ENCODE measurements at regions not wholly inside any gene's neighbourhood (a gene's known extent, or its start where the extent isn't known, plus 50 kb on each side); places are given as distances from the start of the nearest gene placed in this dataset.

GRCh38 chr10:8893102-8893501 lies 838.6 kb downstream of the GATA3 start:
- TF ChIP-seq GATA2 (IDR thresholded peaks at IDR 0.05; ENCODE audit: low read depth, low read length) = no peak

GRCh38 chr10:8894148-8894547 lies 839.7 kb downstream of the GATA3 start:
- TF ChIP-seq GATA3 (IDR thresholded peaks at IDR 0.05; ENCODE audit: low read depth, low read length) (no peak), GATA2 (IDR thresholded peaks at IDR 0.05; ENCODE audit: low read depth, low read length) (no peak)

GRCh38 chr10:8897769-8898168 lies 843.3 kb downstream of the GATA3 start:
- TF ChIP-seq GATA2 (IDR thresholded peaks at IDR 0.05; ENCODE audit: low read depth, low read length) (no peak), GATA3 (IDR thresholded peaks at IDR 0.05; ENCODE audit: low read depth, low read length) (no peak)

DNA sequence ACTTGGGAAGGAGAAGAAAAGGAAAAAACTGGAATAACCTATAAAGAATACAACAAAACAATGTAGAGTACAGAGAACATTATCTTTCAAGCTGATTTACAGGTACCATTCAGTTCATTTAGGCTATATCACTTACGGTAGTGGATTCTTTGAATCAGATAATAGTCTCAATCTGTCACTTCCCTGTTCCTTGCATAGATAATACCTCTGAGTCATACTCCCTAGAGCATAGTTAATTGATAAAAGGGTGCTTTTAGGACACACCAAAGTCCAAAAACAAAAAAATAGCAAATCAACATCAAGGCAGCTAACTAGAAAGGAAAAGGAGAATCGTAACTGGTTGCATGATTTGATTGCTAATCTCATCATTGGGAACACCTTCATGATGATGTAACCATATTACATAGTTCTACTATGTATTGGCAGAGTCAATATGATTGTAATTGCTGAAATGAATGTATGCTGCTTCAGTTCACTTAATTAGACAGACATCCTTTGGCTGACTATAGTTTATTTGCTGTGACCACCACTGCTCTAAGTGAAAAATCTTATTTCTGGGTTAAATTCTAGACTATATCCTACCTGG lies 844.4 kb downstream of the GATA3 start:
- TF ChIP-seq GATA2 (IDR thresholded peaks at IDR 0.05; ENCODE audit: low read depth, low read length) (no peak), GATA3 (IDR thresholded peaks at IDR 0.05; ENCODE audit: low read depth, low read length) (no peak)

DNA sequence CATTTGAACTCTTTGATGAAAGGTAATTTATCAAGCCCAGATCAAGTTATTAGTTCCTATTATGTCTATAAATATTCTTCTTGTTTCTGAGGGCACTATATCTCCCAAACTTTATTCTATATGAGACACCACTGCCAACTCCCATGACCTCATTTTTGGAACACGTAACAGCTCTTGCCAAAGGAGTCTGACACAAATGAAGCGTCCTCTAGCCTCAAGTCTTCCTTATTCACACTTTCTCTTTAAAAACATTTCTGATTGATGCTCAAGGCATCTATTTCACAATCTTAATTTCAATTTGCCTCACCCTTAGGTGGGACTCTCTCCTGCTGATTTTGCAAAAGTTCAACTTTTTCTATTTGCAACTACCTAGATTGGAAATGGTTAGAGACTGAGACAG lies 848.4 kb downstream of the GATA3 start:
- no peak for TF ChIP-seq GATA2 (IDR thresholded peaks at IDR 0.05; ENCODE audit: low read depth, low read length)
- no peak for TF ChIP-seq GATA3 (IDR thresholded peaks at IDR 0.05; ENCODE audit: low read depth, low read length)

DNA sequence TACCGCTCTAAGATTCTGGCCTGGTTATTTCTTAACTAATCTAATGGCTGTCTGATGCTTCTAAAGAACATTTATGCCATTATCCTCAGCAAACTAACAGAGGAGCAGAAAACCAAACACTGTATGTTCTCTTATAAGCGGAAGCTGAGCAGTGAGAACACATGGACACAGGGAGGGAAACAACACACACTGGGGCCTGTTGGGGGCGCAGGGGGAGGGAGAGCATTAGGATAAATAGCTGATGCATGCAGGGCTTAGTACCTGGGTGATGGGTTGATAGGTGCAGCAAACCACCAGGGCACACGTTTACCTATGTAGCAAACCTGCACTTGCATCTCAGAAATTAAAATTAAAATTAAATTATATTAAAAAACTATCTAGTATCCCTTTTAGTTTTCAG lies 853.5 kb downstream of the GATA3 start:
- TF ChIP-seq GATA3 (IDR thresholded peaks at IDR 0.05; ENCODE audit: low read depth, low read length) (no peak), GATA2 (IDR thresholded peaks at IDR 0.05; ENCODE audit: low read depth, low read length) (no peak)

GRCh38 chr10:8910314-8910713 lies 855.8 kb downstream of the GATA3 start:
- TF ChIP-seq GATA2 (IDR thresholded peaks at IDR 0.05; ENCODE audit: low read depth, low read length) (no peak), GATA3 (IDR thresholded peaks at IDR 0.05; ENCODE audit: low read depth, low read length) (no peak)

GRCh38 chr10:8911032-8911431 lies 856.5 kb downstream of the GATA3 start:
- TF ChIP-seq GATA2 (IDR thresholded peaks at IDR 0.05; ENCODE audit: low read depth, low read length) (no peak), GATA3 (IDR thresholded peaks at IDR 0.05; ENCODE audit: low read depth, low read length) (no peak)

- TF ChIP-seq GATA2 (IDR thresholded peaks at IDR 0.05; ENCODE audit: low read depth, low read length) = no peak
- no peak for TF ChIP-seq GATA3 (IDR thresholded peaks at IDR 0.05; ENCODE audit: low read depth, low read length)
Measured at GRCh38 chr10:8912108-8912507, 857.6 kb downstream of the GATA3 start.

DNA sequence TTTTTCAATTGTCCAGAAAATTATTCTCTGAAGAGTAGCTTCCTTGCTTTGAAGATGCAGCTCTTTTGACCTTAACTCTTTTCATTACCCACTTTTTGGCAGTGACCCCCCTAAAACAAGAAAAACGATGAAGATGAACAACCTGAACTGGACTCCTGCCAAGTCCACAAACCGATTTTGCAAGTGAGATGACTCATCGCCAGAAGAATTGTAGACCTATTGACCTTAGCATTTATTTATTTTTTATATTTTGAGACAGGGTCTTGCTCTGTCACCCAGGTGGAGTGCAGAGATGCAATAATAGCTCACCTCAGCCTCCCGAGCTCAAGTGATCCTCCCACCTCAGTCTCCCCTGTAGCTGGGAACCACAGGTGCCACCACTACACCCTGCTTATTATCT lies 859.2 kb downstream of the GATA3 start:
- TF ChIP-seq GATA3 (IDR thresholded peaks at IDR 0.05; ENCODE audit: low read depth, low read length) = no peak
- no peak for TF ChIP-seq GATA2 (IDR thresholded peaks at IDR 0.05; ENCODE audit: low read depth, low read length)

DNA sequence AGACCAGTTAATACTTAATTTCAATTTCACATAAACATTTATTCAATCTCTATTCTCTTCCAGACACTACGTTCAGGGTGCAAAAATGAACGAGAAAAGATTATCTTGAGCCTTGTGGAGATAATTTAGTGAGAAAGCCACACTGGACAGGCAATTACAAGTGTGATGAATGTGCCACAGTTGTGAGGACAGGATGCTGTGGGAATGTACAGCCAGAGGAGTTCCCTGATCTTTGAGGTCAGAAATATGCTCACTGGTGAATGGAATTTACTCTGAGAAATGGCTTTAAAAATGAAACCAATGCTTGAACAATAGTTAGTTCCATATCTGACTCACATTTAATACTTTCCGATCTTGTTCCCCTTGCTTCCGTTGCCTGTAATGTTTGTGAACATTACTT lies 864.8 kb downstream of the GATA3 start:
- TF ChIP-seq GATA2 (IDR thresholded peaks at IDR 0.05; ENCODE audit: low read depth, low read length) (no peak), GATA3 (IDR thresholded peaks at IDR 0.05; ENCODE audit: low read depth, low read length) (no peak)

DNA sequence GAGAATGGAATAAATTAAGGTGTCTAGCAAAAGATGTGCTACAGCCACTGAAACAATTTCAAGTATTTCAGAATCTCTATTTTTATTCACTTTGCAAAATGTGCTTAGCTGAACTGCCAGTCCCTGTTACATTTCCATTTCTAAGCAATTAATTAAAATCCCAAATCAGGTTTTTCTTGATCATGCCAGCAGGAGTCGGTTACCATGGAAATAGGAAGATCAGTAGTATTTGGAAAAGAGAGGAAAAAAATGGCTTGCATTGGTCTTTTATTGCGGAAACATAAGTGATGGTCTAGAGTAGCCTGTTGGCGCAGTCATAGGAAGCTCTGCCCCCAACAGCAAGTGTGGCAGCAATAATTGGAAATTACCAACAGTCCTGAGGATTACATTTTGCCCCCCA lies 867.1 kb downstream of the GATA3 start:
- no peak for TF ChIP-seq GATA2 (IDR thresholded peaks at IDR 0.05; ENCODE audit: low read depth, low read length)
- no peak for TF ChIP-seq GATA3 (IDR thresholded peaks at IDR 0.05; ENCODE audit: low read depth, low read length)

DNA sequence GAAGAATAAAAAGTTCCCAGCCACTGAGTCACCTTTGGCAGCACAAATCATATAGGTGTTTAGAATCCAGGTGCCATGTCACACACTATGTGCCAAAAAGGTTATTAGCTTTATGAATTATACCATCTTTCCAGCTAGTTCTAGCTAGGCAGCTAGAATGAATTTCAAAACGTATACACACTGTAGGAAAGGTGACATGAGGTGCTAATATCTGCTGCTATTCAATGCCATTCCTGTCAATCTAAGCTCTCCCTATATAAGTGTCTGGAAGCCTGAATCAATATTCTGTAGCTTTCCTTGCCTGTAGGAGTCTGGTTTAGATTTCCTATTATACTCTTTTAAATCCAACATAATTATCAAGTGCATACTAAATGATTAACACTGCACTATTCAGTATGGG lies 868.6 kb downstream of the GATA3 start:
- TF ChIP-seq GATA3 (IDR thresholded peaks at IDR 0.05; ENCODE audit: low read depth, low read length) (no peak), GATA2 (IDR thresholded peaks at IDR 0.05; ENCODE audit: low read depth, low read length) (no peak)

GRCh38 chr10:8927705-8928104 lies 873.2 kb downstream of the GATA3 start:
- TF ChIP-seq GATA2 (IDR thresholded peaks at IDR 0.05; ENCODE audit: low read depth, low read length) = no peak
- TF ChIP-seq GATA3 (IDR thresholded peaks at IDR 0.05; ENCODE audit: low read depth, low read length) = no peak

GRCh38 chr10:8946451-8946850 lies 892.0 kb downstream of the GATA3 start:
- TF ChIP-seq GATA3 (IDR thresholded peaks at IDR 0.05; ENCODE audit: low read depth, low read length) = no peak
- TF ChIP-seq GATA2 (IDR thresholded peaks at IDR 0.05; ENCODE audit: low read depth, low read length) = no peak

GRCh38 chr10:8950978-8951377 lies 896.5 kb downstream of the GATA3 start:
- TF ChIP-seq GATA2 (IDR thresholded peaks at IDR 0.05; ENCODE audit: low read depth, low read length) = no peak
- no peak for TF ChIP-seq GATA3 (IDR thresholded peaks at IDR 0.05; ENCODE audit: low read depth, low read length)

All from SH-SY5Y (cell line).